K562 (cell line): ENCODE measurements at regions not wholly inside any gene's neighbourhood (a gene's known extent, or its start where the extent isn't known, plus 50 kb on each side); places are given as distances from the start of the nearest gene placed in this dataset.

Experiments used
- C11orf30 ChIP-seq: fragments of 450-650 bp; IDR thresholded peaks from 2 replicates; pipeline ENCODE4 v1.6.1; 2016; ENCODE audit warnings: low read depth, mild to moderate bottlenecking
- FOXP1 ChIP-seq: sonication (generic); formaldehyde crosslinking; IDR thresholded peaks from 2 replicates; pipeline ENCODE4 v1.8.0; 2022; ENCODE audit warnings: mild to moderate bottlenecking, missing genetic modification reagents
- GATAD2B ChIP-seq: fragments of 450-650 bp; IDR thresholded peaks from 2 replicates; pipeline ENCODE4 v1.6.1; 2017; ENCODE audit warnings: mild to moderate bottlenecking, borderline replicate concordance
- HMG20A ChIP-seq: fragments of 450-650 bp; formaldehyde crosslinking; conservative IDR thresholded peaks from 2 replicates; pipeline ENCODE4 v1.4.0; 2020; ENCODE audit warnings: mild to moderate bottlenecking, mixed read lengths
- KDM5B ChIP-seq: fragments of 200-600 bp; sonication (generic); IDR thresholded peaks from 2 replicates; pipeline ENCODE4 v1.6.1; 2012; ENCODE audit warnings: low read depth, mild to moderate bottlenecking, moderate library complexity, low read length, control low read depth, inconsistent platforms; ENCODE audit not compliant: insufficient replicate concordance
- MAFG ChIP-seq: fragments of 450-650 bp; conservative IDR thresholded peaks from 2 replicates; pipeline ENCODE4 v1.6.1; 2016; ENCODE audit warnings: missing genetic modification characterization, missing compliant biosample characterization
- NEUROD1 ChIP-seq: fragments of 150-350 bp; IDR thresholded peaks from 2 replicates; pipeline ENCODE4 v1.6.1; 2014; ENCODE audit warnings: borderline replicate concordance, low read length, low read depth; ENCODE audit not compliant: partially characterized antibody
- ZNF316 ChIP-seq: fragments of 450-650 bp; IDR thresholded peaks from 2 replicates; pipeline ENCODE4 v1.6.1; 2016
- ZNF583 ChIP-seq: fragments of 250-450 bp; sonication (Bioruptor Pico); IDR thresholded peaks from 2 replicates; pipeline ENCODE4 v1.4.0; 2020
- ZNF764 ChIP-seq: fragments of 250-450 bp; sonication (Bioruptor Pico); IDR thresholded peaks from 2 replicates; pipeline ENCODE4 v1.4.0; 2020; ENCODE audit warnings: low read depth, mild to moderate bottlenecking, moderate library complexity
- TF ChIP-seq, protein P1 (sequence below), 2 experiments: fragments of 450-650 bp; formaldehyde crosslinking in 1 of 2; IDR thresholded peaks; 2 replicates each; pipeline versions ENCODE4 v1.4.0 to v1.6.1; 2014 to 2020; ENCODE audit warnings: mild to moderate bottlenecking in 2 of 2, borderline replicate concordance in 1 of 2, low read depth in 1 of 2
- TF ChIP-seq, protein P2 (sequence below): sonication (generic); formaldehyde crosslinking; IDR thresholded peaks from 2 replicates; pipeline ENCODE4 v1.8.1; 2023; ENCODE audit warnings: mild to moderate bottlenecking, missing genetic modification reagents
- TF ChIP-seq, protein P3 (sequence below): sonication (generic); formaldehyde crosslinking; IDR thresholded peaks from 2 replicates; pipeline ENCODE4 v1.8.0; 2022; ENCODE audit warnings: mild to moderate bottlenecking, missing genetic modification reagents, borderline replicate concordance

DNA sequence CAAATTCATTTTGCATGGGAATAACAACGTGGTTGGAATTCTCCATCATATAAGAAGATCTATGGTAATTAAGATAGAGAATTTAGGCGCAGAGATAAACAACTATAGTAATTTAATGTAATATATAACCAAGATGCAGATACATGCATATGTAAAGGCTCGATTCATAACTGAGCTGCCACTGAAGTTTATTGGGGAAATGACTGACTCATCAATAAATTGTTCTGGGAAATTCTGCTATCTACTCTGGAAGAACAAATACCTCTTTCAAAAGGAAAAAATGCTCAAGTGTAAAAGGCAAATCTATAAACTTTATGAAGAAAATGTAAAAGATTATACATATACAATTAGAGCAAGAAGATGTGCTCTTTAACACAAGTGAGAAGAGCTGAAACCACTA lies 596.4 kb downstream of the MMUT start (continued):
- TF ChIP-seq, protein P1, sequence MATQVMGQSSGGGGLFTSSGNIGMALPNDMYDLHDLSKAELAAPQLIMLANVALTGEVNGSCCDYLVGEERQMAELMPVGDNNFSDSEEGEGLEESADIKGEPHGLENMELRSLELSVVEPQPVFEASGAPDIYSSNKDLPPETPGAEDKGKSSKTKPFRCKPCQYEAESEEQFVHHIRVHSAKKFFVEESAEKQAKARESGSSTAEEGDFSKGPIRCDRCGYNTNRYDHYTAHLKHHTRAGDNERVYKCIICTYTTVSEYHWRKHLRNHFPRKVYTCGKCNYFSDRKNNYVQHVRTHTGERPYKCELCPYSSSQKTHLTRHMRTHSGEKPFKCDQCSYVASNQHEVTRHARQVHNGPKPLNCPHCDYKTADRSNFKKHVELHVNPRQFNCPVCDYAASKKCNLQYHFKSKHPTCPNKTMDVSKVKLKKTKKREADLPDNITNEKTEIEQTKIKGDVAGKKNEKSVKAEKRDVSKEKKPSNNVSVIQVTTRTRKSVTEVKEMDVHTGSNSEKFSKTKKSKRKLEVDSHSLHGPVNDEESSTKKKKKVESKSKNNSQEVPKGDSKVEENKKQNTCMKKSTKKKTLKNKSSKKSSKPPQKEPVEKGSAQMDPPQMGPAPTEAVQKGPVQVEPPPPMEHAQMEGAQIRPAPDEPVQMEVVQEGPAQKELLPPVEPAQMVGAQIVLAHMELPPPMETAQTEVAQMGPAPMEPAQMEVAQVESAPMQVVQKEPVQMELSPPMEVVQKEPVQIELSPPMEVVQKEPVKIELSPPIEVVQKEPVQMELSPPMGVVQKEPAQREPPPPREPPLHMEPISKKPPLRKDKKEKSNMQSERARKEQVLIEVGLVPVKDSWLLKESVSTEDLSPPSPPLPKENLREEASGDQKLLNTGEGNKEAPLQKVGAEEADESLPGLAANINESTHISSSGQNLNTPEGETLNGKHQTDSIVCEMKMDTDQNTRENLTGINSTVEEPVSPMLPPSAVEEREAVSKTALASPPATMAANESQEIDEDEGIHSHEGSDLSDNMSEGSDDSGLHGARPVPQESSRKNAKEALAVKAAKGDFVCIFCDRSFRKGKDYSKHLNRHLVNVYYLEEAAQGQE (IDR thresholded peaks at IDR 0.05; ENCODE audit: borderline replicate concordance) = no peak
- TF ChIP-seq, protein P1 (CRISPR knock-in tag; IDR thresholded peaks at IDR 0.05; ENCODE audit: low read depth) = no peak
- no peak for TF ChIP-seq NEUROD1
- peak; percentile 56; the same call in 1 of the 2 replicates for TF ChIP-seq ZNF316
- no peak for TF ChIP-seq ZNF583 (CRISPR knock-in tag)
- no peak for TF ChIP-seq HMG20A (CRISPR knock-in tag)
- peak; percentile 18; the same call in 1 of the 2 replicates for TF ChIP-seq MAFG (tag)
- TF ChIP-seq KDM5B = no peak
- TF ChIP-seq, protein P2, sequence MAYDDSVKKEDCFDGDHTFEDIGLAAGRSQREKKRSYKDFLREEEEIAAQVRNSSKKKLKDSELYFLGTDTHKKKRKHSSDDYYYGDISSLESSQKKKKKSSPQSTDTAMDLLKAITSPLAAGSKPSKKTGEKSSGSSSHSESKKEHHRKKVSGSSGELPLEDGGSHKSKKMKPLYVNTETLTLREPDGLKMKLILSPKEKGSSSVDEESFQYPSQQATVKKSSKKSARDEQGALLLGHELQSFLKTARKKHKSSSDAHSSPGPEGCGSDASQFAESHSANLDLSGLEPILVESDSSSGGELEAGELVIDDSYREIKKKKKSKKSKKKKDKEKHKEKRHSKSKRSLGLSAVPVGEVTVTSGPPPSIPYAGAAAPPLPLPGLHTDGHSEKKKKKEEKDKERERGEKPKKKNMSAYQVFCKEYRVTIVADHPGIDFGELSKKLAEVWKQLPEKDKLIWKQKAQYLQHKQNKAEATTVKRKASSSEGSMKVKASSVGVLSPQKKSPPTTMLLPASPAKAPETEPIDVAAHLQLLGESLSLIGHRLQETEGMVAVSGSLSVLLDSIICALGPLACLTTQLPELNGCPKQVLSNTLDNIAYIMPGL (CRISPR knock-in tag) = no peak
- no peak for TF ChIP-seq ZNF764
- peak; percentile 9; the same call in 1 of the 2 replicates for TF ChIP-seq C11orf30
- TF ChIP-seq FOXP1 (CRISPR knock-in tag) = no peak
- TF ChIP-seq, protein P3, sequence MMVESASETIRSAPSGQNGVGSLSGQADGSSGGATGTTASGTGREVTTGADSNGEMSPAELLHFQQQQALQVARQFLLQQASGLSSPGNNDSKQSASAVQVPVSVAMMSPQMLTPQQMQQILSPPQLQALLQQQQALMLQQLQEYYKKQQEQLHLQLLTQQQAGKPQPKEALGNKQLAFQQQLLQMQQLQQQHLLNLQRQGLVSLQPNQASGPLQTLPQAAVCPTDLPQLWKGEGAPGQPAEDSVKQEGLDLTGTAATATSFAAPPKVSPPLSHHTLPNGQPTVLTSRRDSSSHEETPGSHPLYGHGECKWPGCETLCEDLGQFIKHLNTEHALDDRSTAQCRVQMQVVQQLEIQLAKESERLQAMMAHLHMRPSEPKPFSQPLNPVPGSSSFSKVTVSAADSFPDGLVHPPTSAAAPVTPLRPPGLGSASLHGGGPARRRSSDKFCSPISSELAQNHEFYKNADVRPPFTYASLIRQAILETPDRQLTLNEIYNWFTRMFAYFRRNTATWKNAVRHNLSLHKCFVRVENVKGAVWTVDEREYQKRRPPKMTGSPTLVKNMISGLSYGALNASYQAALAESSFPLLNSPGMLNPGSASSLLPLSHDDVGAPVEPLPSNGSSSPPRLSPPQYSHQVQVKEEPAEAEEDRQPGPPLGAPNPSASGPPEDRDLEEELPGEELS (CRISPR knock-in tag) = no peak
- TF ChIP-seq GATAD2B = no peak
